HG03175 (cell line): ENCODE measurements at regions not wholly inside any gene's neighbourhood (a gene's known extent, or its start where the extent isn't known, plus 50 kb on each side); places are given as distances from the start of the nearest gene placed in this dataset.
"Not testable (repeated sequence)": the region's sequence is repeated elsewhere in the genome, so short reads cannot be mapped to it uniquely, and the experiment has no call there.

Experiments used
- ATAC-seq: cut with Tn5 transposase; IDR thresholded peaks from one replicate; pipeline ENCODE4 v1.9.1; 2021; ENCODE audit warnings: mild to moderate bottlenecking, moderate library complexity; ENCODE audit not compliant: unreplicated experiment

DNA sequence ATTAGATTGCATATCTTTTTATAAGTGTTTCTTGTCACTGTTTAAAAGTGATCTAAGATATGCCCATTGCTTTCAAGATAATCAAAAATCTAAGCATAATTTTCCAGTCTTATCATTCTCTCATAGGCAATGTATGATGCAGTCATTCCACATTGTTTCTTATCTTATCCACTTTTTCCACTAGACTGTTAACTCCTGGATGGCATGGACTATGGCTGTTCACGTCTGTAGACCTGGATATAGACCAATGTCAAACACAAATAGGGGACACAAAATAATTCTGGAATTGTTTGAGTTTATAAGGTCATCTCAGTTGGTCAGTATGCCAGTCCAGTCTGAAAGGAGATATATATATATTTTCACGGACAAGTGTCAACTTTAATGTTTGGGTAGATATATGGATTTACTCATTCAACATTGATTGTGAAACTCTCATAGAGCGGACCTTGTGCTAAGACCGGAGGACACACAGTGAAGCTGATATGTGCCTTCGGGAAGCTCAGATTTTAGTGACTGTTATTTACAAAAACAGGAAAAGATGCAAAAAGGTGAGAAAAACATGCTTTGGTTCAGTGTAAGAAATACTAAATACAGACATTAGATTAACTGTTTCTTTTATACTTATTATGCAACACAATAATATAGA lies 689.4 kb upstream of the SLC8A1 start:
- ATAC-seq, result no peak

- no peak for ATAC-seq
Observed at GRCh38 chr2:41142478-41142877, 690.6 kb upstream of the SLC8A1 start.

DNA sequence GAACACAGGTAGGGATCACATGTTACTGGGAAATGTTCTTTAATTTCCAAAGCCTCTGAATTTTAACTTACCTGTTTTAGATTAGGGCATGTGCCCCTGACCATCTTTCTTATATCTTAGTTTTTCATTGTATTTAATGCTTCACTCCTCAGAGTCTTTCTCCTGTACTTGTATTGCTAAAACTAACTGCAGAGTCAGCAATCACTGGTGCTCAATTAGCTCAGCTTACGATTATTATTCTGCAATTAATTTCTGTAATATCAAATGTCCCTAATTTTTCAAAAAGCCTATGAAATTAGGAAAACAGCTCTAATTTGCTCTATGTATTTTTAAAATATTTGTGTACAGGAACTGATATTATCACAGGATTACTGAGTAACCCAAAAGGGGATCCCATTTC lies 693.2 kb upstream of the SLC8A1 start:
- no peak for ATAC-seq

DNA sequence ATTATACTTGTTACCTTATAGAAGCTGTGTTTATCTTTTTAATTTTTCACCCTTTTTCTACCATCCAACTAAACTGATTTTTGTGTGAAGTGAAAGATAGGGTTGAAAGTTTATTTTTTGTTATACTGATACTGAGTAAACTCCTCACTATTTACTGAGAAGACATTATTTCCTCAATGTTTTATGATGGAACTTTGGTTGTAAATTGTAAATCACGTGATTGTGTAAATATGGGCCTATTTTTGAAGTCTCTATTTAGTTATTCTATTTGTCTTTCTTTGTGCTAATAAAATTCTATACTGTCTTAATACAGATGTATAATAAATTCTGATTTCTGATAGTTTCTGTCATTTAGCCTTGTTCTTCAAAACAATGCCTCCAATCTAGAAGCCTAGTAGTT lies 697.2 kb upstream of the SLC8A1 start:
- no peak for ATAC-seq

DNA sequence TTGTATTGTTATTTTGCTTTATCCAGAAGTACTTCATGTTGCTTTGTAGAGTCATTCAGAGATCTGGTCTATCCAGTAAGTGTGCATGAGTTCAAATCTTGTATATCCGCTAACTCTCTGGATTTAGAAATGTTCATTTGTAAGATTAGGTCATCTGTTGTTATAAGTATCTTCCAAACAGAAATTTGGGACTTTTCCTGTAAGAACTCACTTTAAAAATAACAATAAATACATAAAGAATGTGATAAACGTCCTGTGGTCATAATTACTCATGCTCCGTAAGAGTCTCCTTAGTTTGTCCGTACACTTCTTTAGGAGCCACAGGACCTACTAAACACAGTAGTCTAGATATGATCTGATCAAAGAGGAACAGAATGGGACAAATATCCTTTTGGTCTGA lies 699.9 kb upstream of the SLC8A1 start:
- no peak for ATAC-seq

DNA sequence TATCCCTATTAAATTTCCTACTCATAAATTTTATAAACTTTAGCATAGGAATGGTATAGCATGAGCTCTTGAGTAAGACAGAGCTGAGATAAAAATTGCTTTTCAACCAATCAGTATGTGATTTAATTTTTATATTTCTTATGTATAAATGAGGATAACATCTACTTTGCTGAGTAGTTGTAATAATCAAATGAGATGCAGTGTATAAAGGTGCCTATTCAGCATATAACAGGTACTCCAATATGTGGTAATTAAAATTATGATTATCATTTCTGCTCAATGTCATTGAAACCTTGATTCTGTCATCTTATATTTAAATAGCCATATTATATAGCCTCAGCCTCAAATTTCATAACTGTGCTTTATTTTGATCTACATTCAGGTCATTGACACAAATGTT lies 700.4 kb upstream of the SLC8A1 start:
- no peak for ATAC-seq

- no peak for ATAC-seq
Observed at GRCh38 chr2:41160439-41160838, 708.5 kb upstream of the SLC8A1 start.

DNA sequence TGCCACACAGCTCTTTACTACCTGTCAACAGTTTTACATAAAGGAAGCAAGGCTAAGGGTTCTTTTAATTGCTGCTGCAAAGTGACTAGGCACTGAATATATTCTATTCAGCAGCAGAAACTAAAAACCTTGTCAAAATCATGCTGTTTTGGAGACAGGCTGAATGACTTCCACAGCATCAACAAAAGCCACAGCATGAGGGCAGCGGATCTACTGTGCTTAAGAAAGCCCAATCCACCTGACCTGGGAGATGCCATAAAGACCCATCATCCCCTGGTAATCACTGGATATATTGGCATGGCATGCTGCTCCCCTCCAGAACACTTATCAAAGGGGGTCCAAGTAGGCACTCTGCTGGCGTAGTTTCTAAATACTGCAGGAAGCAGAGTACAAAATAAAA lies 715.1 kb upstream of the SLC8A1 start:
- no peak for ATAC-seq

DNA sequence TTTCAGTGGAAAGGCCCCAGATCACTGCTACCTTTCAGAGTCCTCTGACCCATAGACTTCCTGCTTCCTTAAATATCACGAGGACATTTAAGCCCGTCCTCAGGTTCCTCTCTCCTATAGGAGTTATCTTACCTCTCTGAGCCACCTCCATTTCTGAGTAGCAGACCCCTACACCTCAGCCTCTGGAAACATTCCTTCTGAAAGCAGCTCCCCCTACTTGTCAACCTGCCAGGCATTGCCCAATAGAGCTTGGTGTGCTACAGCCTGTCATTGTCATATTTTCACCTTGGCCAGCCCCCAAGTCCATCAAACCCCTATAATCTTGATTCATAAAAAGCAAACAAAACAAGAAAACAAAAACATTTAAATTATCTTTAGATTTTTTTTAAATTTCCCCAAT lies 717.9 kb upstream of the SLC8A1 start:
- no peak for ATAC-seq

GRCh38 chr2:41170589-41170988 lies 718.7 kb upstream of the SLC8A1 start:
- ATAC-seq, result no peak

- ATAC-seq, result no peak
Observed at GRCh38 chr2:41180387-41180786, 728.5 kb upstream of the SLC8A1 start.

GRCh38 chr2:41182961-41183360 lies 731.1 kb upstream of the SLC8A1 start:
- no peak for ATAC-seq

DNA sequence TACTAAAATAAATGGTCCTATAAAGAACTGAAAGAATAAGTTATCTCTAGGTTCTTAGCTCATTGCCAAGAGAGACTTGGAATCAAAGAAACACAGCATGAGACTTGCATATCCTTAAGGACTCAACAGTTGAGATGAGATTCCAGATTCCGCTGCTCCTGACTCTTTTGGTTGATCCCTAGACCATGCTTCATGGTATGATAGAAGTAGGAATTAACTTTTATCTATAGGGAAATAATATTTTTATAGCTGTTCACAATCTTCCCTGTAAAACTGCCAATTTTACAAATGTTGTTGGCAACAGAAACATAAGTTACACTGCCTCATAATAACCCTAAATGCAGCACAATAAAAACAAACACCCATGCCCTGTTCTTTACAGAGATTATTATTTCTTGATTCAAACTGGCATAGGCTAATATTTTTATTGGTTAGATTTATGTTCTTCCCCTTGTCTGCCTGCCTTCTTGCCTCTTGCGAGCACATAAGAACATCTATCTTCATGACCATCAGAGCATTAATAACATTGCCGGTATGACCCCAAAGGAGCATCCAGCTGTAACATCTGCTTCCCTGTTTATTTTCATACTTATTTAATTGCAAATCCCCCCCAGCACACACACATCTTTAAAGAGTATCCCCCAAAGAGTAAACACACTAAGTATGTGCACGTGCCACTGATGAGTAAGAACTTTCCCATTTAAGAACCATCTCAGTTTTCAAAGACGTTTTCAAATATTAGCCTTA lies 735.7 kb upstream of the SLC8A1 start:
- ATAC-seq, result no peak

- ATAC-seq, result no peak
Observed at GRCh38 chr2:41194230-41194629, 742.3 kb upstream of the SLC8A1 start.

GRCh38 chr2:41197781-41198180 lies 745.9 kb upstream of the SLC8A1 start:
- ATAC-seq, result no peak

DNA sequence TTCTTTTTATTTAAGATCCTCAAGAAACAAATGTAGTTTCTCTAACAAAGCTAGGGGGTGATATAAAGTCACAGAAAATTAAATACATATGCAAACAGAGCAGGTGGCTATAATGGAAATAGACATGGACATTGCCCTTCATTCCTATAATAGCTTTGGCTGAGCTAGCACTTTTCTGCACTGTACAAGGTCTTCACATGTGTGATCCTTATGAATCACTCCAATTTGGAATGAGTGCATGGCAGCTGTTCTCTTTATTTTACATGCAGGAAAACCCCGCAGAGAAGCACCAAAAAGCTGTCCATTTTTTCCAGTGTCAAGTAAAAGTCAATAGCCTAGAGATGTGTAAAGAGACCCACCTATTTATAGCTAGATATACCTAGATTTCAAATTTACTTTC lies 747.4 kb upstream of the SLC8A1 start:
- no peak for ATAC-seq

DNA sequence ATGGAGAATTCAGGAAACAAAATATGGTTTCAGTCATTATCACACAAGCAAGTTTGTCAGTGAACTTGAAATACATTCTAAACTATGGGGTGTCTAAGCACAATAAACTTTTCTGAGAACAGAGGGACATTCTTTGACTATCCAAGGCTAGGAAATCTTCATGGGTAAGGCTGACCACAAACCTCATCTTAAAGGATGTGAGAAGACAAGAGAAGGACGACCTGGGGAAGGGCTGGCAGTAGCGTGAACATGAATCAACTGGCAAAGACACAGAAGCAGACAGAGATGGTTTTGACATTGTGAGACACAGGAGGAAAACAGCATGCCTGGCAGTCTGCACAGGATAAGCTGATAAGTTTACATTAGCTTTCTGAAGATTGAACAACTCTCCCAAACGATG lies 752.4 kb upstream of the SLC8A1 start:
- ATAC-seq, result no peak

- ATAC-seq, result no peak
Observed at GRCh38 chr2:41206004-41206403, 754.1 kb upstream of the SLC8A1 start.

GRCh38 chr2:41207578-41207977 lies 755.7 kb upstream of the SLC8A1 start:
- ATAC-seq, result no peak

GRCh38 chr2:41210030-41210429 lies 758.1 kb upstream of the SLC8A1 start:
- ATAC-seq, result not testable (repeated sequence)

GRCh38 chr2:41216978-41217377 lies 765.1 kb upstream of the SLC8A1 start:
- no peak for ATAC-seq

DNA sequence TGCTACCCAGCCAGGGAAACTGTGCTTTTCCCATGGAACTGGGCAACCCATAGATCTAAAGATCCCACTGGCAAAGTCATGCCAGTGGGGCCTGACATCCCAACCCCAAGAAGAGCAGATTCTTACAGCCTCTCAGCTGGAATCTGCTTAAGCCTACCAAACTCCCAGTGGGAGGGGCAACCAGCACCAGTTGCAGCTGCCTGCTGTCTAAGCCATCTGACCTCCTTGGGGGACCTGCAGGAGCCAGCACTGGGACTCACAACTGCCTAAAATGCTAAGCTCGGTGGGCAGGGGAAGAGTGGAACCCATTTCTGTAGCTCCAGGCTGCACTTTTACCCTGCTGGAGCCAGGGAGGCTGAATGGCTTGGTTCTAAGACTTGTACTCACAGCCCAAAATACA lies 770.7 kb upstream of the SLC8A1 start:
- ATAC-seq, result no peak

GRCh38 chr2:41234093-41234492 lies 782.2 kb upstream of the SLC8A1 start:
- ATAC-seq, result no peak
